WTC11 (cell line): ENCODE measurements at regions not wholly inside any gene's neighbourhood (a gene's known extent, or its start where the extent isn't known, plus 50 kb on each side); places are given as distances from the start of the nearest gene placed in this dataset.

Experiments
- ATAC-seq: fragments of 200-7000 bp; cut with Tn5 transposase; 2 replicates; pipeline ENCODE4 v1.10.0; 2021; ENCODE audit warnings: mild to moderate bottlenecking, moderate library complexity
- CTCF ChIA-PET: fragments of 300-600 bp; sonication (Branson Sonifier 250); formaldehyde crosslinking; loops from one replicate; lab custom pipeline; 2021; ENCODE audit warnings: antibody characterized with exemption; lab: Charles Lee
- POLR2A ChIA-PET: fragments of 350-600 bp; sonication (Branson Sonifier 250); formaldehyde crosslinking; loops from one replicate; lab custom pipeline; 2021; ENCODE audit warnings: antibody characterized with exemption; lab: Charles Lee
- DNase-seq: peaks from one replicate; pipeline ENCODE4 v3.0.0; 2021; ENCODE audit warnings: low spot score
- H3K27ac Mint-ChIP-seq: 2 replicates; pipeline ENCODE4 v1.8.0; 2021; ENCODE audit warnings: mixed read lengths
- H3K27me3 Mint-ChIP-seq: 2 replicates; pipeline ENCODE4 v1.8.0; 2021; ENCODE audit warnings: low read depth, mild to moderate bottlenecking, moderate library complexity, mixed read lengths
- H3K36me3 Mint-ChIP-seq: 2 replicates; pipeline ENCODE4 v1.8.0; 2021; ENCODE audit warnings: mixed read lengths
- H3K4me1 Mint-ChIP-seq: 2 replicates; pipeline ENCODE4 v1.8.0; 2022; ENCODE audit warnings: mixed read lengths
- H3K4me3 Mint-ChIP-seq: 2 replicates; pipeline ENCODE4 v1.8.0; 2021; ENCODE audit warnings: mild to moderate bottlenecking, moderate library complexity, mixed read lengths
- H3K9me3 Mint-ChIP-seq: 2 replicates; pipeline ENCODE4 v1.8.0; 2021; ENCODE audit warnings: mixed read lengths
- CREM ChIP-seq: sonication (generic); formaldehyde crosslinking; IDR thresholded peaks from 2 replicates; pipeline ENCODE4 v1.8.1; 2022; ENCODE audit warnings: mild to moderate bottlenecking, missing genetic modification reagents, moderate library complexity
- FOXJ3 ChIP-seq: sonication (generic); formaldehyde crosslinking; IDR thresholded peaks from 2 replicates; pipeline ENCODE4 v1.9.0; 2021; ENCODE audit warnings: missing genetic modification reagents, mild to moderate bottlenecking, borderline replicate concordance
- NFATC4 ChIP-seq: fragments of 250-450 bp; sonication (Bioruptor Pico); IDR thresholded peaks from 2 replicates; pipeline ENCODE4 v1.9.0; 2021; ENCODE audit warnings: mild to moderate bottlenecking
- NFYB ChIP-seq: sonication (generic); formaldehyde crosslinking; conservative IDR thresholded peaks from 2 replicates; pipeline ENCODE4 v1.8.0; 2022; ENCODE audit warnings: low read depth, missing genetic modification reagents
- RORB ChIP-seq: fragments of 250-450 bp; sonication (Bioruptor Pico); IDR thresholded peaks from 2 replicates; pipeline ENCODE4 v1.9.0; 2021; ENCODE audit warnings: mild to moderate bottlenecking
- SMAD3 ChIP-seq: sonication (generic); formaldehyde crosslinking; IDR thresholded peaks from 2 replicates; pipeline ENCODE4 v1.8.0; 2022; ENCODE audit warnings: missing genetic modification reagents, mild to moderate bottlenecking, borderline replicate concordance
- USF2 ChIP-seq: sonication (generic); formaldehyde crosslinking; IDR thresholded peaks from 2 replicates; pipeline ENCODE4 v1.8.1; 2023; ENCODE audit warnings: mild to moderate bottlenecking, missing genetic modification reagents, moderate library complexity
- ZNF232 ChIP-seq: sonication (generic); formaldehyde crosslinking; IDR thresholded peaks from 2 replicates; pipeline ENCODE4 v1.8.0; 2022; ENCODE audit warnings: mild to moderate bottlenecking, missing genetic modification reagents
- ZNF532 ChIP-seq: fragments of 250-450 bp; sonication (Bioruptor Pico); IDR thresholded peaks from 2 replicates; pipeline ENCODE4 v1.9.0; 2021; ENCODE audit warnings: mild to moderate bottlenecking, borderline replicate concordance
- TF ChIP-seq, protein P1 (sequence below): sonication (generic); formaldehyde crosslinking; IDR thresholded peaks from 2 replicates; pipeline ENCODE4 v1.8.1; 2023; ENCODE audit warnings: mild to moderate bottlenecking, missing genetic modification reagents
- TF ChIP-seq, protein P2 (sequence below): sonication (generic); formaldehyde crosslinking; conservative IDR thresholded peaks from 2 replicates; pipeline ENCODE4 v1.8.1; 2023; ENCODE audit warnings: mild to moderate bottlenecking, low read depth, missing genetic modification reagents, moderate library complexity
- TF ChIP-seq, protein P3 (sequence below): sonication (generic); formaldehyde crosslinking; IDR thresholded peaks from 2 replicates; pipeline ENCODE4 v1.8.0; 2022; ENCODE audit warnings: mild to moderate bottlenecking, missing genetic modification reagents
- TF ChIP-seq, protein P4 (sequence below): sonication (generic); formaldehyde crosslinking; IDR thresholded peaks from 2 replicates; pipeline ENCODE4 v1.8.0; 2022; ENCODE audit warnings: mild to moderate bottlenecking, missing genetic modification reagents

DNA sequence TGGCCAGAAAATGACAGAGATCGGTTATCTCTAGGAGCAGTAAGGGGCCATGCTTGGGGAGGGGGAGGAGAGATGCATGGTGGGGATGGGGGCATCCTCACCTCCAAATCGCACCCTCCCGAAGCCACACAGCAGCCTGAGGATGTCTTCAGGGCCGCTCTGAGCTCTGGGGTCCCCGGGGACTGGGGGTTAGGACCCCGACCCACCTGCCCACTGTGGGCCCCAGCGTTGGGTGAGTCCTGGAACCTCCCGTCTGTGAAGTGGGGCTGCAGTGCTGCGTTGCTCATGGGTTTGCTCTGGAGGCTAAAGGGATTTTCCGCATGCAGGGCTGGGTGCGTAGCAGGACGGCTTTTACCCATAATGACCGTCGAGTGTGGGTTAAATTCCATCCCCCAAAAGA, 1046.3 kb downstream of the BRD1 start (continued):
- TF ChIP-seq RORB = no peak

- H3K27ac Mint-ChIP-seq = no peak overlapping the region
- CTCF ChIA-PET = no interaction called here
- peaks cover 5% of the 10 kb centered on the region; the same call in 1 of the 2 replicates for H3K36me3 Mint-ChIP-seq
- POLR2A ChIA-PET = no interaction called here
- no peak for ATAC-seq
- no peak overlapping the region for H3K4me3 Mint-ChIP-seq
- no peak for DNase-seq
- H3K4me1 Mint-ChIP-seq = peaks cover 22% of the 10 kb centered on the region
- no peak for TF ChIP-seq ZNF532 (CRISPR knock-in tag)
- no peaks in the 10 kb centered on the region; the same call in 1 of the 2 replicates for H3K27me3 Mint-ChIP-seq
- peaks cover 19% of the 10 kb centered on the region for H3K9me3 Mint-ChIP-seq
Measured at GRCh38 chr22:48780597-48781277, 1046.9 kb downstream of the BRD1 start.

GRCh38 chr22:48779661-48780596, 1047.7 kb downstream of the BRD1 start:
- no peak overlapping the region for H3K27ac Mint-ChIP-seq

GRCh38 chr22:48779211-48779643, 1048.4 kb downstream of the BRD1 start:
- ChIA-PET POLR2A (no interaction called here), CTCF (interaction anchor here (1.1 kb wide), 1 partner anchor 18 kb away, joined by 3 read pairs; no protein-coding TSS in a partner anchor)
- DNase-seq (no peak), ATAC-seq (no peak)
- peaks cover 5% of the 10 kb centered on the region; the same call in 1 of the 2 replicates for H3K36me3 Mint-ChIP-seq
- peaks cover 25% of the 10 kb centered on the region for H3K9me3 Mint-ChIP-seq
- no peak overlapping the region for H3K27ac Mint-ChIP-seq
- H3K4me1 Mint-ChIP-seq = peaks cover 22% of the 10 kb centered on the region
- H3K4me3 Mint-ChIP-seq = no peak overlapping the region
- H3K27me3 Mint-ChIP-seq = no peaks in the 10 kb centered on the region; the same call in 1 of the 2 replicates
- TF ChIP-seq NFATC4 (CRISPR knock-in tag) (no peak), FOXJ3 (CRISPR knock-in tag) (no peak), NFYB (CRISPR knock-in tag) (no peak), ZNF232 (CRISPR knock-in tag) (no peak), CREM (CRISPR knock-in tag) (no peak), USF2 (no peak), SMAD3 (CRISPR knock-in tag) (no peak)
- TF ChIP-seq, protein P1, sequence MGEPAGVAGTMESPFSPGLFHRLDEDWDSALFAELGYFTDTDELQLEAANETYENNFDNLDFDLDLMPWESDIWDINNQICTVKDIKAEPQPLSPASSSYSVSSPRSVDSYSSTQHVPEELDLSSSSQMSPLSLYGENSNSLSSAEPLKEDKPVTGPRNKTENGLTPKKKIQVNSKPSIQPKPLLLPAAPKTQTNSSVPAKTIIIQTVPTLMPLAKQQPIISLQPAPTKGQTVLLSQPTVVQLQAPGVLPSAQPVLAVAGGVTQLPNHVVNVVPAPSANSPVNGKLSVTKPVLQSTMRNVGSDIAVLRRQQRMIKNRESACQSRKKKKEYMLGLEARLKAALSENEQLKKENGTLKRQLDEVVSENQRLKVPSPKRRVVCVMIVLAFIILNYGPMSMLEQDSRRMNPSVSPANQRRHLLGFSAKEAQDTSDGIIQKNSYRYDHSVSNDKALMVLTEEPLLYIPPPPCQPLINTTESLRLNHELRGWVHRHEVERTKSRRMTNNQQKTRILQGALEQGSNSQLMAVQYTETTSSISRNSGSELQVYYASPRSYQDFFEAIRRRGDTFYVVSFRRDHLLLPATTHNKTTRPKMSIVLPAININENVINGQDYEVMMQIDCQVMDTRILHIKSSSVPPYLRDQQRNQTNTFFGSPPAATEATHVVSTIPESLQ (CRISPR knock-in tag) = no peak
- TF ChIP-seq, protein P2, sequence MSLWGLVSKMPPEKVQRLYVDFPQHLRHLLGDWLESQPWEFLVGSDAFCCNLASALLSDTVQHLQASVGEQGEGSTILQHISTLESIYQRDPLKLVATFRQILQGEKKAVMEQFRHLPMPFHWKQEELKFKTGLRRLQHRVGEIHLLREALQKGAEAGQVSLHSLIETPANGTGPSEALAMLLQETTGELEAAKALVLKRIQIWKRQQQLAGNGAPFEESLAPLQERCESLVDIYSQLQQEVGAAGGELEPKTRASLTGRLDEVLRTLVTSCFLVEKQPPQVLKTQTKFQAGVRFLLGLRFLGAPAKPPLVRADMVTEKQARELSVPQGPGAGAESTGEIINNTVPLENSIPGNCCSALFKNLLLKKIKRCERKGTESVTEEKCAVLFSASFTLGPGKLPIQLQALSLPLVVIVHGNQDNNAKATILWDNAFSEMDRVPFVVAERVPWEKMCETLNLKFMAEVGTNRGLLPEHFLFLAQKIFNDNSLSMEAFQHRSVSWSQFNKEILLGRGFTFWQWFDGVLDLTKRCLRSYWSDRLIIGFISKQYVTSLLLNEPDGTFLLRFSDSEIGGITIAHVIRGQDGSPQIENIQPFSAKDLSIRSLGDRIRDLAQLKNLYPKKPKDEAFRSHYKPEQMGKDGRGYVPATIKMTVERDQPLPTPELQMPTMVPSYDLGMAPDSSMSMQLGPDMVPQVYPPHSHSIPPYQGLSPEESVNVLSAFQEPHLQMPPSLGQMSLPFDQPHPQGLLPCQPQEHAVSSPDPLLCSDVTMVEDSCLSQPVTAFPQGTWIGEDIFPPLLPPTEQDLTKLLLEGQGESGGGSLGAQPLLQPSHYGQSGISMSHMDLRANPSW (CRISPR knock-in tag) = no peak
- TF ChIP-seq, protein P3, sequence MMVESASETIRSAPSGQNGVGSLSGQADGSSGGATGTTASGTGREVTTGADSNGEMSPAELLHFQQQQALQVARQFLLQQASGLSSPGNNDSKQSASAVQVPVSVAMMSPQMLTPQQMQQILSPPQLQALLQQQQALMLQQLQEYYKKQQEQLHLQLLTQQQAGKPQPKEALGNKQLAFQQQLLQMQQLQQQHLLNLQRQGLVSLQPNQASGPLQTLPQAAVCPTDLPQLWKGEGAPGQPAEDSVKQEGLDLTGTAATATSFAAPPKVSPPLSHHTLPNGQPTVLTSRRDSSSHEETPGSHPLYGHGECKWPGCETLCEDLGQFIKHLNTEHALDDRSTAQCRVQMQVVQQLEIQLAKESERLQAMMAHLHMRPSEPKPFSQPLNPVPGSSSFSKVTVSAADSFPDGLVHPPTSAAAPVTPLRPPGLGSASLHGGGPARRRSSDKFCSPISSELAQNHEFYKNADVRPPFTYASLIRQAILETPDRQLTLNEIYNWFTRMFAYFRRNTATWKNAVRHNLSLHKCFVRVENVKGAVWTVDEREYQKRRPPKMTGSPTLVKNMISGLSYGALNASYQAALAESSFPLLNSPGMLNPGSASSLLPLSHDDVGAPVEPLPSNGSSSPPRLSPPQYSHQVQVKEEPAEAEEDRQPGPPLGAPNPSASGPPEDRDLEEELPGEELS (CRISPR knock-in tag) = no peak

More at GRCh38 chr22:48779661-48780596, 1047.7 kb downstream of the BRD1 start:
- CTCF ChIA-PET = interaction anchor here (1.1 kb wide), 1 partner anchor 17 kb away, joined by 3 read pairs; no protein-coding TSS in a partner anchor
- POLR2A ChIA-PET = no interaction called here
- Mint-ChIP-seq H3K36me3 (peaks cover 5% of the 10 kb centered on the region; the same call in 1 of the 2 replicates), H3K9me3 (peaks cover 22% of the 10 kb centered on the region)
- ATAC-seq (no peak), DNase-seq (no peak)
- TF ChIP-seq, protein P4, sequence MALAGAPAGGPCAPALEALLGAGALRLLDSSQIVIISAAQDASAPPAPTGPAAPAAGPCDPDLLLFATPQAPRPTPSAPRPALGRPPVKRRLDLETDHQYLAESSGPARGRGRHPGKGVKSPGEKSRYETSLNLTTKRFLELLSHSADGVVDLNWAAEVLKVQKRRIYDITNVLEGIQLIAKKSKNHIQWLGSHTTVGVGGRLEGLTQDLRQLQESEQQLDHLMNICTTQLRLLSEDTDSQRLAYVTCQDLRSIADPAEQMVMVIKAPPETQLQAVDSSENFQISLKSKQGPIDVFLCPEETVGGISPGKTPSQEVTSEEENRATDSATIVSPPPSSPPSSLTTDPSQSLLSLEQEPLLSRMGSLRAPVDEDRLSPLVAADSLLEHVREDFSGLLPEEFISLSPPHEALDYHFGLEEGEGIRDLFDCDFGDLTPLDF (CRISPR knock-in tag) = no peak
- TF ChIP-seq, all 79 proteins: peak for 0
- H3K4me3 Mint-ChIP-seq = no peak overlapping the region
- no peaks in the 10 kb centered on the region; the same call in 1 of the 2 replicates for H3K27me3 Mint-ChIP-seq
- H3K4me1 Mint-ChIP-seq = peaks cover 22% of the 10 kb centered on the region
